Nephron progenitor cell (in vitro differentiated cells): ENCODE measurements at regions not wholly inside any gene's neighbourhood (a gene's known extent, or its start where the extent isn't known, plus 50 kb on each side); places are given as distances from the start of the nearest gene placed in this dataset.

Experiments
- DNase-seq: peaks from one replicate; pipeline ENCODE4 v3.0.0; 2021
- H3K27ac Mint-ChIP-seq: 2 replicates; pipeline ENCODE4 v1.8.0; 2021; ENCODE audit warnings: mild to moderate bottlenecking, moderate library complexity, mixed read lengths
- H3K27me3 Mint-ChIP-seq: 2 replicates; pipeline ENCODE4 v1.8.0; 2021; ENCODE audit warnings: mild to moderate bottlenecking, low read depth, mixed read lengths; ENCODE audit not compliant: poor library complexity
- H3K36me3 Mint-ChIP-seq: 2 replicates; pipeline ENCODE4 v1.8.0; 2021; ENCODE audit warnings: low read depth, mixed read lengths
- H3K4me1 Mint-ChIP-seq: 2 replicates; pipeline ENCODE4 v1.8.0; 2021; ENCODE audit warnings: mixed read lengths
- H3K4me3 Mint-ChIP-seq: 2 replicates; pipeline ENCODE4 v1.8.0; 2021; ENCODE audit warnings: mild to moderate bottlenecking, moderate library complexity, mixed read lengths
- H3K9me3 Mint-ChIP-seq: 2 replicates; pipeline ENCODE4 v1.8.0; 2021; ENCODE audit warnings: mild to moderate bottlenecking, moderate library complexity, mixed read lengths
- TF ChIP-seq, protein P1 (sequence below): fragments of 200-600 bp; sonication (generic); IDR thresholded peaks from 2 replicates; pipeline ENCODE4 v1.5.0; 2021; ENCODE audit warnings: antibody characterized with exemption

DNA sequence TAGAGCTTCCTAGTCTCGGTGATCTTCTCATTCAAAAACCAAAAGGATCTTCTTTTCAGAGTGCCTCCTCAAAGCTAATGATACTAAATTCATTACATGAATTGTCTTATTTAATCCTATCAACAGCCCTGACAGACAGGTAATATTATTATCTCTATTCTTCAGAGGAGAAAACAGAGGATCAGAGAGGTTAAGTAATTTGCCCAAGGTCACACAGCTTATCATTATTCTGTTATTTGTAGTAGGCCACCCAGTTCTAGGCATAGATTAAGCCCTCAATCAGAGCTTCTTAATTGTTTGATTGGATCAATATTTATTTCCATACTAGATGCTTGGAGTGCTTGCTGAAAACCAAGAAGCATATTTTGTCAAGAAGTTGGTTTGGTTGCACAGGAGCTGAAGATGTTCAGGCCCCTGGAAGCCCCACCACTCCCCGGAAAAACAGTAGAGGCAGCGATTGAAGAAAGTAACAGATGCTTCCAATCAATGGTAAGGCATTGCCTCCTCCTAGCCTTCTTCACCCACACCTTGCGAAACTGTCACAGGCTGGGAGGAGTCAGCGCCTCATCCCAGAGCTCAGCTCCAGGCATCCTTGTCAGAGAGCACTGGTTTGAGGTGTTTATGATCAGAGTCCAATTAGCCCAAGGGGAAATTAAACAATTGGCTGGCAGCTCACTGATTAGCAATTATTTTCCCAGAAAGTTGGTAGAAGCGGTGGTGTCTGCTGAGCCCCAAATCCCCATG lies 487.2 kb downstream of the BCL11A start:
- no peak overlapping the region for H3K4me3 Mint-ChIP-seq
- peaks cover 14% of the 10 kb centered on the region for H3K27me3 Mint-ChIP-seq
- TF ChIP-seq, protein P1, sequence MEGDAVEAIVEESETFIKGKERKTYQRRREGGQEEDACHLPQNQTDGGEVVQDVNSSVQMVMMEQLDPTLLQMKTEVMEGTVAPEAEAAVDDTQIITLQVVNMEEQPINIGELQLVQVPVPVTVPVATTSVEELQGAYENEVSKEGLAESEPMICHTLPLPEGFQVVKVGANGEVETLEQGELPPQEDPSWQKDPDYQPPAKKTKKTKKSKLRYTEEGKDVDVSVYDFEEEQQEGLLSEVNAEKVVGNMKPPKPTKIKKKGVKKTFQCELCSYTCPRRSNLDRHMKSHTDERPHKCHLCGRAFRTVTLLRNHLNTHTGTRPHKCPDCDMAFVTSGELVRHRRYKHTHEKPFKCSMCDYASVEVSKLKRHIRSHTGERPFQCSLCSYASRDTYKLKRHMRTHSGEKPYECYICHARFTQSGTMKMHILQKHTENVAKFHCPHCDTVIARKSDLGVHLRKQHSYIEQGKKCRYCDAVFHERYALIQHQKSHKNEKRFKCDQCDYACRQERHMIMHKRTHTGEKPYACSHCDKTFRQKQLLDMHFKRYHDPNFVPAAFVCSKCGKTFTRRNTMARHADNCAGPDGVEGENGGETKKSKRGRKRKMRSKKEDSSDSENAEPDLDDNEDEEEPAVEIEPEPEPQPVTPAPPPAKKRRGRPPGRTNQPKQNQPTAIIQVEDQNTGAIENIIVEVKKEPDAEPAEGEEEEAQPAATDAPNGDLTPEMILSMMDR: no peak
- H3K27ac Mint-ChIP-seq: no peak overlapping the region
- H3K36me3 Mint-ChIP-seq: no peaks in the 10 kb centered on the region
- DNase-seq: no peak
- H3K4me1 Mint-ChIP-seq: peaks cover 20% of the 10 kb centered on the region
- no peaks in the 10 kb centered on the region for H3K9me3 Mint-ChIP-seq

DNA sequence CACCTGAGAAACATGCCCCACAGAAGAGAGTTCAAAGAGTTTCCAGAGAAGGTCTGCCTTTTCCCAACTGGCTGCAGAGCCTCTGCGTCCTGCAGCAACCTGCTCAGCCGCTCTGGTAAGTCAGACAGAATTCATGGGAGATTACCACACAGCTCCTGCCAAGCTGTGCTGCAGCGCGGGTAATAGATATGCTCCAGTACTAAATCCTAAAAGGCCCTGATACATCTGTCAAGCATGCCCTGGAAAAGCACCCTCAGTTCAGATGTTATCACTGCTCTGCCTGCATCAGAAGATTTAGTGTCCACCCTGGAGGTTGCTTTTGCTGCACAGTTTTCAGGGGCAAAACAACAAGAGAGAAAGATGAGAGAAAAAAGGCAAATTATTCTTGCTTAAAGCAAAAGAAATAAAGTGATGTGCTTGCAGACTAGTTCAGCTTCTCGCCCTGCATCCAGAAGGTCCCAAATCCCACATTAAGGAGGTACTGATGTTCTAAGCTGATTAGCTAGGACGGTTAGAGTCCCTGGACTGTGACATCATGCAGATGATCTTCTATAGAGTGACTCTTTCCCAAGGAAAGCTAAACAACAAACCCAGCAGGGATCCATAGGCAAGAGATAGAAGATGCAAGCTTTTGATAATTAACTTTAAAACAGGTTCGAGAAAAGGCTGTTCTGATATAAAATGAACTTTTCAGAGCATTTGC lies 488.6 kb downstream of the BCL11A start:
- Mint-ChIP-seq H3K4me1 (peaks cover 16% of the 10 kb centered on the region), H3K27me3 (peaks cover 10% of the 10 kb centered on the region), H3K4me3 (peak overlapping the region; percentile 16), H3K9me3 (no peaks in the 10 kb centered on the region), H3K27ac (peak overlapping the region; percentile 81), H3K36me3 (no peaks in the 10 kb centered on the region)
- DNase-seq: peak; percentile 20
- TF ChIP-seq, protein P1: no peak

DNA sequence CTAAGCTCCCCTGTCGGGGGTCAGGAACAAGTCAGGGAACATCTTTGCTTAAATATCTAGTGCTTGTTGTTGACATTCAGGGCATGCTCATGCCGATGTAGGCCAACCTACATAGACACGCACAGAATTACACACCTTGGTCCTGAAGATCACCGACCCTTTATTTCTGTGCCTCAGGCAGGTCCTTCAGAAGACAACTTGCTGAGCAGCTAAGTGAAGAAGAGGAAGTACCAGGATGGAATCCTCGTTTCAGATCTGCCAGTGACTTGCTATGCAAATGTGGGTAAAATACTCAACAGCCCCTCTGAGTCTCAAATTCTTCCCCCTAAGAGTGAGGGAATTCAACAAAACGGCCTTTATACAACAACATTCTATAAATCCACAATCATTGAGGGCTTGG lies 494.7 kb downstream of the BCL11A start:
- Mint-ChIP-seq H3K36me3 (no peaks in the 10 kb centered on the region), H3K4me1 (peaks cover 5% of the 10 kb centered on the region), H3K27me3 (peaks cover 17% of the 10 kb centered on the region), H3K4me3 (no peak overlapping the region), H3K9me3 (no peaks in the 10 kb centered on the region), H3K27ac (no peak overlapping the region)
- DNase-seq: no peak
- TF ChIP-seq, protein P1: no peak

DNA sequence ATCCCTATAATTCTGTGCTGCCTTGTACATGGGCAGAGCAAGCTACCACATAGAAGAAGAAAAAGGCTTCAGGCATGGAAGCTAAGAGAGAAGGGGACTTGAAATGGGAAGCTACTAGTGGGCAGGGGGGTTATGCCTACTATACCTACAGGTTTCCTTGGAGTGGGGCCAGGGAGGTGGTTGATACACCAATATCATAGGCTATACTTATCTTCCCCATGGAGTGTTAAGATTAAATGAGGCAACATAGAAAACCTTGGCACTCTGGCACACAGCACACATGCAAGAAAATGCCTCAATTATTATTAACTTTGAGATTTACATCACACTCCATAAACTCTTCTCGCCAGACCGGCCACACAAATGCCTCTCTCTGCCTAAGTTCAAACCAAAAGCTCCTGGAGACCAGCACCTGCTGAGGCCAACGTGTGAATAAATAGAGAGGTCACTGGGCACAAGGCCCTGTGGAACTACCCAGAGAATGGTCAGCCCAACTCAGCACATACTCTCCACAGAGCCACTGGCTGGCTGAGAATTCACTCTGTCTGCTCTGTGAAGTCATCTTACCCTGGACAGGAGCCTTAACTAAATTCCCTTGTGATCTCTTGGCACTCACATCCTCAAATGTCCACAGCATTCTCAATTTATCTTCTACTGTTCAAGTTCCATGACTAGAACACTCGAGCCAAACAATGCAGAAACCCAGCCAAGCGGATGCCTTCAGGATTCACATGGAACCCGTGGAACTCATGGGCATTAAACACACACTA lies 498.7 kb downstream of the BCL11A start:
- TF ChIP-seq, protein P1: no peak
- Mint-ChIP-seq H3K9me3 (no peaks in the 10 kb centered on the region), H3K27ac (no peak overlapping the region), H3K4me1 (peaks cover 3% of the 10 kb centered on the region), H3K36me3 (no peaks in the 10 kb centered on the region), H3K4me3 (no peak overlapping the region), H3K27me3 (peaks cover 28% of the 10 kb centered on the region)
- DNase-seq: no peak

DNA sequence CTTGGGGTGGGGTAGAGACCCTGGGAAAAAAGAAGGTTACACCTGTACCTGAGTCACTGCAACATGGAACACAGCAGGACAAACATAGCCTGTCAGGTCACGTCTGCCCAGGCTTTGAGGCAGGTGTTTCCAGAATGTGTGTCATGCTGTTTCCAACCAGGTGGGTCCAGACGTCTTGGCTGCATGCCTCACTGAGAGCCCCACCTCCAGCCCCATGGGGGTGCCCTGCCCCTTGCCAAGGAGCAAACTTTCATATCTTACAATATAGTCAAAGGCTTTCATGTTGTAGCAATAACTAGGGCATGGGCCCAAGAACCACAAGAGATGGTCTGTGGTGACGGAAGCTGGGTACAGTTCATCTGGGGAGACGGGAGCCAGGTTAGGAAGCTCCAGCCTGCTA lies 499.7 kb downstream of the BCL11A start:
- Mint-ChIP-seq H3K36me3 (no peaks in the 10 kb centered on the region), H3K27ac (no peak overlapping the region), H3K4me1 (no peaks in the 10 kb centered on the region), H3K4me3 (no peak overlapping the region), H3K27me3 (peaks cover 28% of the 10 kb centered on the region), H3K9me3 (no peaks in the 10 kb centered on the region)
- no peak for DNase-seq
- TF ChIP-seq, protein P1: no peak
